GM12874 (cell line): ENCODE measurements at regions not wholly inside any gene's neighbourhood (a gene's known extent, or its start where the extent isn't known, plus 50 kb on each side); places are given as distances from the start of the nearest gene placed in this dataset.

Source experiments
- TF ChIP-seq, protein P1 (sequence below): IDR thresholded peaks from 2 replicates; pipeline ENCODE4 v1.5.1; 2011; ENCODE audit warnings: low read depth, mild to moderate bottlenecking, control low read depth, low read length, moderate library complexity; ENCODE audit not compliant: insufficient read depth

DNA sequence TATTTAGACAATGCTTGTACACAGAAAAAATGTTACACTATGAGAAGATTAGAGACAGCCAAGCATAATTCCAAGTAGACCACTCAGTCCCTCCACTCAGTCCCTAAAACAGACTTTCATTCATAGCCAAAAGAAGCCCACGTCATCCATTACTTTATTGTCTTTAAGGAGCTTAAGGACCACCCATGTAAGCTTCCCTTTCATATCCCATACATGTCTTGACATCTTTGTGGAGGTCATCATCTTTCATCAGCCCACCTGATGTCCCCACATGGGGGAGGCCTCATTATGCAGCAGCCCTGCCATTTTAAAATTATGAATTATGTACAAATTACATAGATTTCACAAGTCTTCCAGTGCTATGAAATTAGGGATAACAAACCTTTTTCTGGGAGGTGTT, 92.6 kb upstream of the PALMD start:
- TF ChIP-seq, protein P1, sequence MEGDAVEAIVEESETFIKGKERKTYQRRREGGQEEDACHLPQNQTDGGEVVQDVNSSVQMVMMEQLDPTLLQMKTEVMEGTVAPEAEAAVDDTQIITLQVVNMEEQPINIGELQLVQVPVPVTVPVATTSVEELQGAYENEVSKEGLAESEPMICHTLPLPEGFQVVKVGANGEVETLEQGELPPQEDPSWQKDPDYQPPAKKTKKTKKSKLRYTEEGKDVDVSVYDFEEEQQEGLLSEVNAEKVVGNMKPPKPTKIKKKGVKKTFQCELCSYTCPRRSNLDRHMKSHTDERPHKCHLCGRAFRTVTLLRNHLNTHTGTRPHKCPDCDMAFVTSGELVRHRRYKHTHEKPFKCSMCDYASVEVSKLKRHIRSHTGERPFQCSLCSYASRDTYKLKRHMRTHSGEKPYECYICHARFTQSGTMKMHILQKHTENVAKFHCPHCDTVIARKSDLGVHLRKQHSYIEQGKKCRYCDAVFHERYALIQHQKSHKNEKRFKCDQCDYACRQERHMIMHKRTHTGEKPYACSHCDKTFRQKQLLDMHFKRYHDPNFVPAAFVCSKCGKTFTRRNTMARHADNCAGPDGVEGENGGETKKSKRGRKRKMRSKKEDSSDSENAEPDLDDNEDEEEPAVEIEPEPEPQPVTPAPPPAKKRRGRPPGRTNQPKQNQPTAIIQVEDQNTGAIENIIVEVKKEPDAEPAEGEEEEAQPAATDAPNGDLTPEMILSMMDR = no peak

DNA sequence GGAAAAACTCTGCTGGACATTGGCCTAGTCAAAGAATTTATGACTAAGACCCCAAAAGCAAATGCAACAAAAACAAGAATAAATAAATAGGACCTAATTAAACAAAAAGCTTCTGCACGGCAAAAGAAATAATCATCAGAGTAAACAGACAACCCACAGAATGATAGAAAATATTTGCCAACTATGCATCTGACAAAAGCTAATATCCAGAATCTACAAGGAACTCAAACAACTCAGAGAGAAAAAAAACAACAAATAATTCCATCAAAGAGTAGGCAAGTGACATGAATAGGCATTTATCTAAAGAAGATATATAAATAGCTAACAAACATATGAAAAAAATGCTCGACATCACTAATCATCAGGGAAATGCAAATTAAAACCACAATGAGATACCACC, 91.2 kb upstream of the PALMD start:
- TF ChIP-seq, protein P1 = no peak

- TF ChIP-seq, protein P1 = no peak
Measured at GRCh38 chr1:99557546-99558202, 88.2 kb upstream of the PALMD start.

DNA sequence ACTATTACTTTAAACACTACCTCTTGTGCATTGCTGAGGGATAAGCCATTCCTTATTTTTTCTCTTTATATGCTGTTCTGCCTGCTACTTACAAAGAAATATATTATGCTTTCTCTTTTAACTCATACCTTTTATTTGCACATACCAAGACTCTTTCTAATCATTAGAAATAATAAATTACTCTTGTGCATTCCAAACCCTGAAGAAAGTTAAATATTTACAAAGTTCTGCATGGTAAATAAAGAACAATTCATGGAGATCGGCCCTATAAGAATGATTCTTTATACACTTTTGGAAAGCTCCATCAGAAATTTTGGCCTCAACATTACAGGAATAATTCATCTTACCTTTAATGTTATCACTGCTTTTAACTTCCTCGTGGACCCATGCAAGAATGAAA, 86.7 kb upstream of the PALMD start:
- TF ChIP-seq, protein P1 = no peak

- TF ChIP-seq, protein P1 = no peak
Measured at GRCh38 chr1:99560207-99561040, 85.5 kb upstream of the PALMD start.

- TF ChIP-seq, protein P1 = no peak
Measured at GRCh38 chr1:99561952-99562351, 84.0 kb upstream of the PALMD start.

DNA sequence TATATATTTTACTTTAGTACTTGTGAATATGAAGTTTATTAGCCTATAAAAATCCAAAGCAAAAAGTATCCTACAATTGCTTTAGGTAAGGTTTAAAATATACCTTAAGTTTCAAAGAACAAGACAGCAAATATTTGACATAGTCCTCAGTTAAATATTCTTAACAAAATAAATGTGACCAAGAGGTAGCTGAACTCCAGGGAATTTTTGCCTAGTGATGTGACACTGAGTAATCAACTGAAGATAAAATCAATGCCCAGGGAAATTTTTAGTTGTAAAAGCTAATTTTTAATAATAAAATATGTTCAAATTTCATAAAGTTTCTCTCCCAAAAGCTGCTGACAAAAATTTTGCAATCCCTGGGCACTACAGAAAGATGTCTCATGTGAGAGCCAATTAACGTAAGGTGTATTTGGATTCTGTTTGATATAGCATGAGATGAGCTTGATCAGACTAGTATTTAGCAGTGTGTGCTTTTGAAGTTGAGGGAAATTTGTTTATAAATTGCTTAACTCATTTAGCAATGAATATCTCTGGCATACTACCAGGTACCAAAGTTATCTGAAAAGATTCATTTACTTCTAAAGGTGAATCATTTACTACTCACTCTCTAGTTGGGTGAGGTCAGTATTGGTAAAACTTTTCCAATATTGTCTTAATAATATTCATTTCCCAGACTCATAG, 80.2 kb upstream of the PALMD start:
- TF ChIP-seq, protein P1 = no peak
